ENCODE measurements at regions not wholly inside any gene's neighbourhood (a gene's known extent, or its start where the extent isn't known, plus 50 kb on each side); places are given as distances from the start of the nearest gene placed in this dataset.
"Not testable (repeated sequence)": the region's sequence is repeated elsewhere in the genome, so short reads cannot be mapped to it uniquely, and the experiment has no call there.

DNA sequence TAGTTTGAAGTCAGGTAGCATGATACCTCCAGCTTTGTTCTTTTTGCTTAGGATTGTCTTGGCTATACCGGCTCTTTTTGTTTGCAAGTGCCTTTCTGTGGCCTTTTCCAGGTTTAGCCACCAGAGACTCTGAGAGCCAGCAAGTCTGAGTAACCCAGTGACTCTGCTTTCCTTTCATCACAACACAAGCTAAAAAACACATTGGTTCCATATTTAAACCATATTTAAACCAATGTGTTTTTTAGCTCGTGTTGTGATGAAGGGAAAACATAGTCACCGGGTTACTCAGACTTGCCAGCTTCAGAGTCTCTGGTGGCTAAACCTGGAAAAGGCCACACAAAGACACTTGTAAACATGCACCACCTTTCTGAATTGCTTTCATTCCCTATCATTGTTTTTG is 493.3 kb downstream of the NTRK2 start:
- no peak for DNase-seq (ENCODE audit: low spot score)
- ATAC-seq = no peak

DNA sequence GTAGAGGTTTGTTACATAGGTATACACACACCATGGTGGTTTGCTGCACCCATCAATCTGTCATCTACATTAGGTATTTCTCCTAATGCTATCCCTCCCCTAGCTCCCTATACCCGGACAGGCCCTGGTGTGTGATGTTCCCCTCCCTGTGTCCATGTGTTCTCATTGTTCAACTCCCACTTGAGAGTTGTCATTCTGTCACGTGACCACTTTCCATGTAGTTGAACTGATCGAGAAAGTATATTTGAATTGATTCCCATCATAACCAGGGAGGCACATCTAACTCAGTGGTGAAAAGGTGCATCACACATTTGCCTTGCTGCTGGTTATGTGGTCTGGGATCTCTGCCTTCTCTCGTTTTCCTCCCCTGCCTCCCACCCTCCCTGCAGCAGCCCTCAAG is 491.4 kb downstream of the NTRK2 start:
- not testable (repeated sequence) for ATAC-seq; DNase-seq (ENCODE audit: low spot score)

- DNase-seq (ENCODE audit: low spot score) (no peak), ATAC-seq (no peak)
Measured at GRCh38 chr9:85158512-85158911, 489.0 kb downstream of the NTRK2 start.

DNA sequence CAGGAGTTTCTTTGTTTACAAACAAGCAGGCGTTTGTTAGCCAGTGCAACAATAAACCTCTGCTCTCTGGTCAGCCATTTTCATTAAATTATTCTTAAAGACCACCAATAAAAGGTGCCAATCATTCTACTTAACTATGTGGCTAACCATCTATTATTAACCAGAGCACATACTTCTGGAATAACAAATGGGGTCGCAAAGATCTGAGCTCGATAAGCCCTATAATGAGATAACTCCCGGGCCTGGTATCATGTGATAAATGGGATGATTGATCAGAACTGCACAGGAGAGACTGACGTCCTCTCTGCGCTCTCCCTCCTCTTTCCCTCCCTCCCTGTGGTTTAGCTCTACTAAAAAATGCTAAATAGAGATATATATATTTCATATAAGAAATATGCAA is 488.2 kb downstream of the NTRK2 start:
- ATAC-seq (no peak), DNase-seq (ENCODE audit: low spot score) (no peak)

- no peak for ATAC-seq
- DNase-seq (ENCODE audit: low spot score) = no peak
Measured at GRCh38 chr9:85156652-85157051, 487.1 kb downstream of the NTRK2 start.

- ATAC-seq = no peak
- DNase-seq (ENCODE audit: low spot score) = no peak
Measured at GRCh38 chr9:85155352-85155751, 485.8 kb downstream of the NTRK2 start.

GRCh38 chr9:85151741-85152140 is 482.2 kb downstream of the NTRK2 start:
- DNase-seq (ENCODE audit: low spot score) (no peak), ATAC-seq (no peak)

DNA sequence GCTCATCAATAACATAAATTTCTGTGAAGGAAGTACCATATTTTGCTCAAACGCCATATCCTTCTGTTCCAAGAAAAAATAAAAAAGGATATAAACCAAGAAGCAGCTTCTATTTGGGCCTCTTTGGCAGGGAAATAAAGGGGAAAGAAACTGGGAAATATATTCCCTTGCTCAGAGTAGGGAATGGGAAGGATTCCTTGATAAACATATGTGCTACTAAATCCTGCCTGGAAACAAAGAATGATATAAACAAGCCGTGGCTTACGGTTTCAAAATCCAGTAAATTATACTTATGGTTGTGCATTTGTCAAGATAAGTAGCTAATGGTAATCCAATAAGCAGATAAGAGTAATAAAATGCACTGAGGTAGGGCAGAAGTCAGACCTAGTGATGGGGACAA is 481.6 kb downstream of the NTRK2 start:
- ATAC-seq (no peak), DNase-seq (ENCODE audit: low spot score) (no peak)

DNA sequence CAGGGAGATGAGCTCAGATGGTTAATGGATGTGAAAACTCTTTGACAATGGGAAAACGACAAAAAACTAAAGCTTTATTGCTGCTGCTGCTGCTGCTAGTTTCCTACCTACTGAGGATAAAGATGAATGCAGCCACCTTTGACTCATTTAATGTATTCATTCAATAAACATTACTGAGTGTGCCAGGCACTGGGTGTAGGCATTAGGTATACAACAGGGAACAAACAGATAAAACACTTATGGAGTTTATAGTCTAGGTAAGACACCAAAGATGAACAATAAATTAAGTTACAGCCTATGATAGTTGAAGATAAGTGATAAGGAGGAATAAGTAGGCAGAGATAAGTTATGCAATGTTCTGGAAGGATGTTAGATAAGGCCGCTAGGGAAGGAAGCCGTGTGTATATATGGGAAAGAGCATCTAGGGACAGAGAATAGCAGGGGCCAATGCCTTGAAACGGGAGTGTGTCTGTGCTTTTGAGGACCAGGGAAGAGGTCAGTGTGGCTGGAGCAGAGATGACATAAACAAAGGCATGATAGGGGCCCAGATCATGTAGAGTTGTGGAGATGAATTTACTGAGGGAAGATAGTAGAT is 477.6 kb downstream of the NTRK2 start:
- ATAC-seq = no peak

GRCh38 chr9:85142968-85143367 is 473.4 kb downstream of the NTRK2 start:
- no peak for DNase-seq (ENCODE audit: low spot score)

More for the DNA sequence above, 477.6 kb downstream of the NTRK2 start:
- DNase-seq (ENCODE audit: low spot score) = no peak

DNA sequence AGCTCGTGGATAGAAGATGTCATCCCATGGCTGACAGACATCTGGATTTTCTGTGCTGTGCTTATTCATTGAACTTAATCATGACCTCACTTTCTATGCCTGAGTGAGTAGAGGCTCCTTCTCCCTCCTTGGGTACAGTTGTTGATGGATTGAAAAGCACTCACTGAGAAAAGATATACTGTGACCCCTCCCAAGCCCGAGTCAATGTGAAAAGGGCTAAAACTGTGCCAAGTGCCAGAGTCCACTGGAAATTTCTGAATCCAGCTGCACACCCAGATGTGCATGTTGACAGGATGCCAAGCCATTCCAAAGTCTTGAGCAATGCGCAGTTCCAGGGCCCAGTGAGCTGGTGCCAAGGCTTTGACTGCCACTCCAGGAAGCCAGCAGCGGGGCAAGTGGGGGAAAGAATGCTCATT is 473.0 kb downstream of the NTRK2 start:
- no peak for DNase-seq (ENCODE audit: low spot score)
- no peak for ATAC-seq

More at GRCh38 chr9:85142968-85143367, 473.4 kb downstream of the NTRK2 start:
- ATAC-seq = peak; percentile 60

DNA sequence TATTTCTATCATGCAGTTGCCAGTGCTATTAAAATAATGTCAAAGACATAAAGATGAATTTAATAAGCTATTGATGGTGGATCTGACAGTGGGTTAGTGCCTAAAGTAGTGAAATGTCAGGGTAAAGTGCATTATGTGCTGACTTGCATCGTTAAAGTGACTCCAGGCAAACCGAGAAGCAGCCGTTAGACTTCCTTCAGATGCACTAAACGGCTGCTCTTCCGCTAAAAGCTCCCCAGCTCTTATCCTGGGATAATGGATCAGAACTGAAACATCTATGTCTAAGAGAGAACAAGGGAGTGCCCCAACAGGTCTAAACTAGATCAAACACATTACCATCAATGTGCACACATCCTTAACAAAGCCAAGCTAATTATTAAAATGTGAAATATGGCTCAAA is 468.2 kb downstream of the NTRK2 start:
- ATAC-seq (no peak), DNase-seq (ENCODE audit: low spot score) (no peak)

DNA sequence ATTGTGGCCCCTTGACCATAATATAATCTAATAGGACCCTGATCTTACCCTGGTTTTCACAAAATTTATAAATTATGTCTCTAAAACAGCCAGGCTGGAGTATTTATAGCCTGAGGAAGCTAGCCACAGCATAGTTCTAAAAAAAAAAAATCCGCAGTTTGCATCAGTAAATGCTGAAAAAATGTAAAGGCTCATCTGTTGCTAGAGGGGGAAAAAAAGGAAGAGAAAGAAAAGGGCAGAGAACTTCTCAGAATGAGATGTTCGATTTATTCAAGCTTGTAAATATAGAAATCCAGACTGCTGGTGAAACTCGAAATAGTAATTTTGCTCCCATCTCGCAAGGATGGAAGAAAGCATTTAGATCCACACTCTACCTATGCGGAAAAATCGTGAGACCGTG is 467.5 kb downstream of the NTRK2 start:
- ATAC-seq = no peak
- DNase-seq (ENCODE audit: low spot score) = no peak

GRCh38 chr9:85136507-85136906 is 467.0 kb downstream of the NTRK2 start:
- DNase-seq (ENCODE audit: low spot score) = no peak
- ATAC-seq = no peak

- no peak for ATAC-seq
- DNase-seq (ENCODE audit: low spot score) = no peak
Measured at GRCh38 chr9:85130764-85131163, 461.2 kb downstream of the NTRK2 start.

- DNase-seq (ENCODE audit: low spot score) (no peak), ATAC-seq (no peak)
Measured at GRCh38 chr9:85130260-85130659, 460.7 kb downstream of the NTRK2 start.

DNA sequence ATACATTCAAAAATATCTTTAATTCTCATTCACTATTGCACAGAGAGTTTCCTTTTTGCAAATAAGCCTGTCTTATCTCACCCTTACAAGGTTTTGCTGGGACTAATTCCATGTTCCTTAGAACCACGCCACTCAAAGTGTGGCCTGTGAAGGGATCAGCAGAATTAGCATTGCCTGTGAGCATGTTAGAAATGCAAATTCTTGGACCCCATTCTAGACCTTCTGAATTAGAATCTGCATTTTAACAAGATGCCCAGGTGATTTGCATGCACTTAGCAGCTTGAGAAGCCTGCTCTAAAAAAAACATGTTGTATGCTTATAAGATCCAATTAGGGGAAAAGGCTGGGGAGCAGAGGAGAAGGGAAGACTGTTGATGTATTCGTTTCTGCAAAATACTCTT is 460.0 kb downstream of the NTRK2 start:
- no peak for ATAC-seq

DNA sequence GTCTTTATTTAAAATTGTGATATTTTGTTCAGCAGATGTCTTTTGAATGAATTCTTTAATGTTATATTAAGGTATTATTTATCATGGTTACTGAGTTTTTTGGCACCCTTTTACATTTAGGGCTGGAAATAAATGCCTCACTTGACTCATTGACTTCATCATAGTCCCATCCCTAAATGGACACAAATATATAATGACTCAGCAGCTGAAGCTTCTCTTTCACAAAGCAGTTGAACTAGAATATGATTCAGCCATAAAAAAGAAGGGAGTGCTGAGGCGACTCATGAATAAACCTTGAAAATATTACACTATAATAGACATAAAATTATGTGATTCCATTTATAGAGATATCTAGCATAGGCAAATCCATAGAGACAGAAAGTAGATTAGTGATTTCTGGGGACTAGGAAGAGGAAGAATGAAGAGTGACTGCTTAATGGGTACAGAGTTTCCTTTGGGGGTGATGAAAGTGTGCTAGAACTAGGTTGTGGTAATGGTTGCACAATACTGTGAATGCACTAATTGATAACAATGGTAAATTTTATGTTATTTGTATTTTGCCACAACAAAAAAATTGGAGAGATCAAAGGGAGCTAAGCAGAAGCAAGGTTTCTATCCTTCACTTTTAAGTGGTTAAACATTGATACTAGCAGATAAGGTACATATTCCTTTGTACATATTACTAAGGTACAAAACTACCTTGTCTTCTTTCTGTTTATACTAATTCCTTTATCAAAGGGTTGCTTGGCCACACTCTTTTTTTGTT is 449.6 kb downstream of the NTRK2 start:
- ATAC-seq = no peak
- no peak for DNase-seq (ENCODE audit: low spot score)

More for the DNA sequence above, 460.0 kb downstream of the NTRK2 start:
- DNase-seq (ENCODE audit: low spot score) = no peak

DNA sequence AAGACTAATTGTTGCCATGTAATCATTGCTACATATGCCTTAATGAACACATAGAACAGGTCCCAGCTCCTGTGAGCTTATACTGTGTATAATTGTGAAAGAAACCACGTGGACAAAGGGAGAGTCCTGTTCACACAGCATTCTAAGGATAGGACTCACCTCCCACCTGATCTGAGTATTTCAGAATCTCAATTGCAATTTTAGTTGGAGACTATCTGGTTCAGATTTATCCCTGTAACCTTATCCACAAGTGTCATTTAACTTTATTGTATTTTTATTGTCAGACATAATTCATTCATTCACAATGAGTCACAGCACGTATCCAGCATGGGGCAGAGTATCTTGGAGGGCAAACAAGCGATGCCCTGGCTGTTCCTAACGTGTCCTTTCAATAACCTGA is 448.3 kb downstream of the NTRK2 start:
- ATAC-seq (no peak), DNase-seq (ENCODE audit: low spot score) (no peak)

DNA sequence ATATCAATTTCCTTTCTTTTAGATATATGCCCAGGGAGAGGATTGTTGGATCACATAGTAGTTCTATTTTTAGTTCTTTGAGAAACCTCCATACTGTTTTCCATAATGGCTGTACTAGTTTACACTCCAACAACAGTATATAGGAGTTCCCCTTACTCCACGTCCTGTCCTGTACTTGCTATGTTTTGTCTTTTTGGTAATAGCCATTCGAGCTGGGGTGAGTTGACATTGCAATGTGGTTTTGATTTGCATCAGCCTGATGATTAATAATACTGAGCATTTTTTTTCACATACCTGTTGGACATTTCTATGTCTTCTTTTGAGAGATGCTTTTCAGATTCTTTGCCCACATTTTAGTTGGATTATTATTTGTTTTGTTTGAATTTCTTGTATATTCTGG is 445.9 kb downstream of the NTRK2 start:
- no peak for DNase-seq (ENCODE audit: low spot score)
- ATAC-seq = no peak

- ATAC-seq (no peak), DNase-seq (ENCODE audit: low spot score) (no peak)
Measured at GRCh38 chr9:85114799-85115198, 445.3 kb downstream of the NTRK2 start.

DNA sequence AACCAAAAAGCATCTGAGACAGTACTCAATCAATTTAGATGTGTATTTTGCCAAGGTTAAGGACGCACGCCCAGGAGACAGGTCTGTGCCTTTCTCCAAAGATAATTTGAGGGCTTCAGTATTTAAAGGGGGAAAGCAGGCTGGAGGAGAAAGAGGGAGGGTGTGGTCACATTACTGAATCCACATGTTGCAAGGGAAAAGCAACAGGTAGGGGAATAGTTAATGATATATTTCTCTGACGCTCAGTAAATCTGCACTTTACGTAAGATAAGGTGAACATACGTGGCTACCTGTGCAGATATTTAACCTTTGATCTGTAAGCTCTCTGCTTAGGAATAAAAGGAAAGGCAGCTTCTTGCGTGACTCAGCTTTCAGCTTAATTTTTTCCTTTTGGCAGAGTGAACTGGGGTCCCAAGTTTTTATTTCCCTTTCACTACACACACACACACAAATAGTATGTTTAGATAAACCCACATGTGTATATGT is 443.4 kb downstream of the NTRK2 start:
- DNase-seq (ENCODE audit: low spot score) = no peak
- ATAC-seq = no peak

- DNase-seq (ENCODE audit: low spot score) (no peak), ATAC-seq (no peak)
Measured at GRCh38 chr9:85112391-85112790, 442.9 kb downstream of the NTRK2 start.

All from left lobe of liver (tissue), 2 donors.